Chondrocyte (in vitro differentiated cells): ENCODE measurements at regions not wholly inside any gene's neighbourhood (a gene's known extent, or its start where the extent isn't known, plus 50 kb on each side); places are given as distances from the start of the nearest gene placed in this dataset.

Experiments used
- DNase-seq: peaks from one replicate; pipeline ENCODE4 v3.0.0; 2021; ENCODE audit warnings: mixed read lengths, low spot score
- H3K27ac Mint-ChIP-seq: one replicate; pipeline ENCODE4 v1.8.0; 2021; ENCODE audit warnings: mild to moderate bottlenecking, moderate library complexity, mixed read lengths; ENCODE audit not compliant: unreplicated experiment
- H3K27me3 Mint-ChIP-seq: 2 replicates; pipeline ENCODE4 v1.8.0; 2021; ENCODE audit warnings: low read depth, mixed read lengths
- H3K36me3 Mint-ChIP-seq: 2 replicates; pipeline ENCODE4 v1.8.0; 2021; ENCODE audit warnings: low read depth, mixed read lengths
- H3K4me1 Mint-ChIP-seq: 2 replicates; pipeline ENCODE4 v1.8.0; 2021; ENCODE audit warnings: low read depth, mild to moderate bottlenecking, mixed read lengths
- H3K4me3 Mint-ChIP-seq: one replicate; pipeline ENCODE4 v1.8.0; 2021; ENCODE audit warnings: mild to moderate bottlenecking, moderate library complexity, mixed read lengths; ENCODE audit not compliant: unreplicated experiment
- H3K9me3 Mint-ChIP-seq: 2 replicates; pipeline ENCODE4 v1.8.0; 2021; ENCODE audit warnings: low read depth, mixed read lengths
- CTCF ChIP-seq: fragments of 200-600 bp; sonication (generic); IDR thresholded peaks from 2 replicates; pipeline ENCODE4 v1.5.0; 2021; ENCODE audit warnings: antibody characterized with exemption, mild to moderate bottlenecking, moderate library complexity

DNA sequence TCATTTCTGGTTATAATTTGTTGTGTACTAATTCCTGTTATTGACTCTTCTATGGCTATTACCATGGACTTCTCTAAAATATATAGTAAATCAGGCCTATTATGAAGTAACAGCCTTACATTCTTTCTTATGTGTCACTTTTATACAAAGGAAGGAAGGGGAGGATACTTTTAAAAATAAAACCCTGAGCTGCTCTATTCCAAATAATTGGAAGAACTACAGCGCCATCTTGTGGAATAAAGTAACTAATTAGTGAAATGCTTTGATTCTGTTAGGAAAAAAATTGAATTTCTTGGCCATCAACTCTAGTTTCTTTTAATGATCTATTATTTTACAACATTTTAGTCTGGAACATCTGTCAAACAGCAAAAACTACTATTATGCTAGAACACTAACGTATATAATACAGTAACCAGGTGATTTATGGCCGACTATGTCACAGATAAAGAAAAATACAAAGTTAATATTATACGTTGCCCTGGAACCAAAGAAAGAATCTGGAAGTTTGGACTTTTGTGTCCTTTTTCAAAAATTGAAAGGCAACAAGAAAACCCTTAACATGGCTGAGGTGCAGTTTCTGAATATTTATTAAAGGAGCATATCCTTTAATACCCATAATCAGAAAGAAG, 55.0 kb upstream of the NELL2 start:
- peak; percentile 94 for TF ChIP-seq CTCF
- no peak overlapping the region for H3K4me3 Mint-ChIP-seq
- H3K4me1 Mint-ChIP-seq = peaks cover 2% of the 10 kb centered on the region
- no peak for DNase-seq
- no peaks in the 10 kb centered on the region for H3K9me3 Mint-ChIP-seq
- H3K27ac Mint-ChIP-seq = no peak overlapping the region
- no peaks in the 10 kb centered on the region for H3K36me3 Mint-ChIP-seq
- no peaks in the 10 kb centered on the region for H3K27me3 Mint-ChIP-seq

- Mint-ChIP-seq H3K27ac (no peak overlapping the region), H3K36me3 (no peaks in the 10 kb centered on the region), H3K27me3 (no peaks in the 10 kb centered on the region), H3K9me3 (no peaks in the 10 kb centered on the region), H3K4me3 (no peak overlapping the region), H3K4me1 (peaks cover 2% of the 10 kb centered on the region)
- TF ChIP-seq CTCF = no peak
- no peak for DNase-seq
These were observed 53.2 kb upstream of the NELL2 start for GRCh38 chr12:44929236-44929885.
